ENCODE measurements at regions not wholly inside any gene's neighbourhood (a gene's known extent, or its start where the extent isn't known, plus 50 kb on each side); places are given as distances from the start of the nearest gene placed in this dataset.

DNA sequence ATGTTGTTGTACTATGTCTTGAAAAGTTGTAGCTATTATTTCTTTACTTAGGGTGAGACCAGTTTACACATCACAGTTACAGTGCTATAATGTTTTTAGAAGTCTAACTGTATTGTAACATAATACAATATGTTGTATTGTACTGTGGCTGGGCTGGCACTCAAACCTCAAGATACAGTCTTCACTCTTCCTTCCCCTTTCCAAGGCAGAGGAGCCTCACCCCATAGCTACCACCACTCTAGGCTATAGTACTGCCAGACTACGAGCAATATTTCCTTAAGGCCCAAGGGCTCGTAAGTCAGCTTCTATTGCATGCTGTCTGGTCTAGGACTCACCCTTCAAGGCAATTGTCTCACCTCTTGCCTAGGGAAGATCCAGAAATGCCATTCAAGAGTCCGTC, 597.7 kb downstream of the OTOL1 start:
- no peak overlapping the region for H3K4me3 Mint-ChIP-seq (ENCODE audit: unreplicated experiment)
- H3K36me3 Mint-ChIP-seq (ENCODE audit: insufficient read depth, unreplicated experiment), result no peaks in the 10 kb centered on the region
- H3K27me3 Mint-ChIP-seq (ENCODE audit: insufficient read depth, unreplicated experiment), result peaks cover 6% of the 10 kb centered on the region
- Histone ChIP-seq H3K27me3 (replicated peaks; ENCODE audit: control insufficient read depth, insufficient read depth, low read length) (no peaks in the 10 kb centered on the region), H3K4me3 (ENCODE audit: low read depth, low read length) (no peak overlapping the region), H3K36me3 (ENCODE audit: control insufficient read depth, insufficient read depth, low read length) (no peaks in the 10 kb centered on the region), H3K4me1 (no peaks in the 10 kb centered on the region), H3K9me3 (no peaks in the 10 kb centered on the region)
- no TSS peak for BruUV-seq (replicated peaks)
- ChIA-PET CTCF (no interaction called here), POLR2A (no interaction called here)
- TF ChIP-seq, protein P1, sequence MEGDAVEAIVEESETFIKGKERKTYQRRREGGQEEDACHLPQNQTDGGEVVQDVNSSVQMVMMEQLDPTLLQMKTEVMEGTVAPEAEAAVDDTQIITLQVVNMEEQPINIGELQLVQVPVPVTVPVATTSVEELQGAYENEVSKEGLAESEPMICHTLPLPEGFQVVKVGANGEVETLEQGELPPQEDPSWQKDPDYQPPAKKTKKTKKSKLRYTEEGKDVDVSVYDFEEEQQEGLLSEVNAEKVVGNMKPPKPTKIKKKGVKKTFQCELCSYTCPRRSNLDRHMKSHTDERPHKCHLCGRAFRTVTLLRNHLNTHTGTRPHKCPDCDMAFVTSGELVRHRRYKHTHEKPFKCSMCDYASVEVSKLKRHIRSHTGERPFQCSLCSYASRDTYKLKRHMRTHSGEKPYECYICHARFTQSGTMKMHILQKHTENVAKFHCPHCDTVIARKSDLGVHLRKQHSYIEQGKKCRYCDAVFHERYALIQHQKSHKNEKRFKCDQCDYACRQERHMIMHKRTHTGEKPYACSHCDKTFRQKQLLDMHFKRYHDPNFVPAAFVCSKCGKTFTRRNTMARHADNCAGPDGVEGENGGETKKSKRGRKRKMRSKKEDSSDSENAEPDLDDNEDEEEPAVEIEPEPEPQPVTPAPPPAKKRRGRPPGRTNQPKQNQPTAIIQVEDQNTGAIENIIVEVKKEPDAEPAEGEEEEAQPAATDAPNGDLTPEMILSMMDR (IDR thresholded peaks at IDR 0.05; ENCODE audit: insufficient read depth in 1 of 2, low read depth in 1 of 2, low read length in 1 of 2, severe bottlenecking in 1 of 2, unreplicated experiment in 1 of 2), result no peak
- intact Hi-C loops (cut with micrococcal nuclease; ENCODE audit: unreplicated experiment), result no loop called here
- H3K9me3 Mint-ChIP-seq (ENCODE audit: unreplicated experiment), result no peaks in the 10 kb centered on the region
- no peak for DNase-seq
- H3K27ac Mint-ChIP-seq (ENCODE audit: unreplicated experiment), result no peak overlapping the region
- no peaks in the 10 kb centered on the region for H3K4me1 Mint-ChIP-seq (ENCODE audit: low read depth, unreplicated experiment)

- Mint-ChIP-seq H3K4me1 (ENCODE audit: low read depth, unreplicated experiment) (no peaks in the 10 kb centered on the region), H3K4me3 (ENCODE audit: unreplicated experiment) (no peak overlapping the region), H3K27me3 (ENCODE audit: insufficient read depth, unreplicated experiment) (peaks cover 6% of the 10 kb centered on the region), H3K27ac (ENCODE audit: unreplicated experiment) (no peak overlapping the region), H3K36me3 (ENCODE audit: insufficient read depth, unreplicated experiment) (no peaks in the 10 kb centered on the region), H3K9me3 (ENCODE audit: unreplicated experiment) (no peaks in the 10 kb centered on the region)
- no TSS peak for BruUV-seq (replicated peaks)
- POLR2A ChIA-PET, result no interaction called here
- Histone ChIP-seq H3K4me3 (ENCODE audit: low read depth, low read length) (no peak overlapping the region), H3K4me1 (no peaks in the 10 kb centered on the region), H3K27me3 (replicated peaks; ENCODE audit: control insufficient read depth, insufficient read depth, low read length) (no peaks in the 10 kb centered on the region), H3K36me3 (ENCODE audit: control insufficient read depth, insufficient read depth, low read length) (no peaks in the 10 kb centered on the region), H3K9me3 (no peaks in the 10 kb centered on the region)
- no peak for DNase-seq
- intact Hi-C loops (cut with micrococcal nuclease; ENCODE audit: unreplicated experiment), result no loop called here
- TF ChIP-seq, protein P1 (IDR thresholded peaks at IDR 0.05; ENCODE audit: insufficient read depth in 1 of 2, low read depth in 1 of 2, low read length in 1 of 2, severe bottlenecking in 1 of 2, unreplicated experiment in 1 of 2), result no peak
- CTCF ChIA-PET, result no interaction called here
These were observed 600.3 kb downstream of the OTOL1 start for GRCh38 chr3:162096874-162097273.

- H3K27me3 ChIP-seq (replicated peaks; ENCODE audit: control insufficient read depth, insufficient read depth, low read length), result no peaks in the 10 kb centered on the region
- no peak for DNase-seq
- no peak overlapping the region for H3K4me3 Mint-ChIP-seq (ENCODE audit: unreplicated experiment)
- no peak overlapping the region for H3K27ac Mint-ChIP-seq (ENCODE audit: unreplicated experiment)
- TF ChIP-seq, protein P1 (IDR thresholded peaks at IDR 0.05; ENCODE audit: insufficient read depth in 1 of 2, low read depth in 1 of 2, low read length in 1 of 2, severe bottlenecking in 1 of 2, unreplicated experiment in 1 of 2), result no peak
- no peaks in the 10 kb centered on the region for H3K9me3 ChIP-seq
- no peaks in the 10 kb centered on the region for H3K9me3 Mint-ChIP-seq (ENCODE audit: unreplicated experiment)
- H3K4me1 Mint-ChIP-seq (ENCODE audit: low read depth, unreplicated experiment), result no peaks in the 10 kb centered on the region
- no peaks in the 10 kb centered on the region for H3K36me3 Mint-ChIP-seq (ENCODE audit: insufficient read depth, unreplicated experiment)
- no peaks in the 10 kb centered on the region for H3K27me3 Mint-ChIP-seq (ENCODE audit: insufficient read depth, unreplicated experiment)
- H3K36me3 ChIP-seq (ENCODE audit: control insufficient read depth, insufficient read depth, low read length), result no peaks in the 10 kb centered on the region
- intact Hi-C loops (cut with micrococcal nuclease; ENCODE audit: unreplicated experiment), result no loop called here
- ChIA-PET CTCF (no interaction called here), POLR2A (no interaction called here)
- H3K4me3 ChIP-seq (ENCODE audit: low read depth, low read length), result no peak overlapping the region
- no peaks in the 10 kb centered on the region for H3K4me1 ChIP-seq
- BruUV-seq (replicated peaks), result no TSS peak
These were observed 607.2 kb downstream of the OTOL1 start for GRCh38 chr3:162103808-162104207.
